Activated CD8-positive, alpha-beta T cell treated with anti-CD3 and anti-CD28 coated beads for 36 hours (primary cell): ENCODE measurements at regions not wholly inside any gene's neighbourhood (a gene's known extent, or its start where the extent isn't known, plus 50 kb on each side); places are given as distances from the start of the nearest gene placed in this dataset.

Experiments
- ATAC-seq: fragments of 200-7000 bp; cut with Tn5 transposase; one replicate; pipeline ENCODE4 v1.10.0; 2021; ENCODE audit warnings: mild to moderate bottlenecking, moderate library complexity
- CTCF ChIA-PET: fragments of 350-600 bp; sonication (Branson Sonifier 250); formaldehyde crosslinking; loops from one replicate; lab custom pipeline; 2021; ENCODE audit warnings: antibody characterized with exemption; lab: Charles Lee
- POLR2A ChIA-PET: fragments of 350-600 bp; sonication (Branson Sonifier 250); formaldehyde crosslinking; loops from one replicate; lab custom pipeline; 2021; ENCODE audit warnings: antibody characterized with exemption; lab: Charles Lee
- DNase-seq: peaks from one replicate; pipeline ENCODE4 v3.0.0-alpha.2; 2020
- H3K27ac Mint-ChIP-seq: one replicate; pipeline ENCODE4 v1.8.0; 2021; ENCODE audit warnings: mild to moderate bottlenecking, mixed read lengths
- H3K27me3 Mint-ChIP-seq: one replicate; pipeline ENCODE4 v1.8.0; 2021; ENCODE audit warnings: mixed read lengths
- H3K36me3 Mint-ChIP-seq: one replicate; pipeline ENCODE4 v1.8.0; 2021; ENCODE audit warnings: low read depth, mixed read lengths
- H3K4me1 Mint-ChIP-seq: one replicate; pipeline ENCODE4 v1.8.0; 2021; ENCODE audit warnings: low read depth, mixed read lengths
- H3K4me3 Mint-ChIP-seq: one replicate; pipeline ENCODE4 v1.8.0; 2021; ENCODE audit warnings: mild to moderate bottlenecking, moderate library complexity, mixed read lengths
- H3K9me3 Mint-ChIP-seq: one replicate; pipeline ENCODE4 v1.8.0; 2021; ENCODE audit warnings: mixed read lengths
- CTCF ChIP-seq: fragments of 200-600 bp; IDR thresholded peaks from one replicate; pipeline ENCODE4 v1.8.0; 2022; ENCODE audit warnings: antibody characterized with exemption, mild to moderate bottlenecking
- intact Hi-C: fragments of 100-400 bp; cut with micrococcal nuclease; formaldehyde crosslinking; loops from one replicate; pipeline ENCODE4 v1.10.0; 2022

DNA sequence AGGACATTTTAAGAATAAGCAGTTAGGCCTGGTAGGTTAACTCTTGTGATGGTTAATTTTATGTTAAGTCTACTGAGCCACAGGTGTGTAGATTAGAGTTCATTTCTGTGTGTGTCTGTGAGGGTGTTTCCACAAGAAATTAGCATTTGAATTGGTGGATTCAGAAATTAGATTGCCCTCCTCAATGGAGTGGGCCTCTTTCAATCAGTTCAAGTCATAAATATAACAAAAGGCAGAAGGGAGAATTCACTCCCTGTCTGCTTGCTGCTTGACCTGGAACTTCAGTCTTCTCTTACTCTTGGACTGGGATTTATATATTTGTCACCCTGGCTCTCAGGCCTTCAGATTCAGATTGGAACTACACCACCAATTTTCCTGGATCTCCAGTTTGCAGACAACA is 55.3 kb upstream of the POM121L12 start:
- ATAC-seq (no peak), DNase-seq (no peak)
- Mint-ChIP-seq H3K36me3 (no peaks in the 10 kb centered on the region), H3K9me3 (peaks cover 25% of the 10 kb centered on the region), H3K4me1 (no peaks in the 10 kb centered on the region), H3K4me3 (no peak overlapping the region), H3K27ac (no peak overlapping the region), H3K27me3 (no peaks in the 10 kb centered on the region)
- ChIA-PET CTCF (no interaction called here), POLR2A (no interaction called here)
- intact Hi-C loops: no loop called here
- no peak for TF ChIP-seq CTCF

- DNase-seq (no peak), ATAC-seq (no peak)
- H3K27me3 Mint-ChIP-seq: no peaks in the 10 kb centered on the region
- peaks cover 12% of the 10 kb centered on the region for H3K9me3 Mint-ChIP-seq
- no peaks in the 10 kb centered on the region for H3K36me3 Mint-ChIP-seq
- ChIA-PET POLR2A (no interaction called here), CTCF (no interaction called here)
- intact Hi-C loops: no loop called here
- H3K27ac Mint-ChIP-seq: no peak overlapping the region
- no peak for TF ChIP-seq CTCF
- H3K4me3 Mint-ChIP-seq: no peak overlapping the region
- H3K4me1 Mint-ChIP-seq: no peaks in the 10 kb centered on the region
These were observed 62.3 kb upstream of the POM121L12 start for GRCh38 chr7:52973126-52973525.

DNA sequence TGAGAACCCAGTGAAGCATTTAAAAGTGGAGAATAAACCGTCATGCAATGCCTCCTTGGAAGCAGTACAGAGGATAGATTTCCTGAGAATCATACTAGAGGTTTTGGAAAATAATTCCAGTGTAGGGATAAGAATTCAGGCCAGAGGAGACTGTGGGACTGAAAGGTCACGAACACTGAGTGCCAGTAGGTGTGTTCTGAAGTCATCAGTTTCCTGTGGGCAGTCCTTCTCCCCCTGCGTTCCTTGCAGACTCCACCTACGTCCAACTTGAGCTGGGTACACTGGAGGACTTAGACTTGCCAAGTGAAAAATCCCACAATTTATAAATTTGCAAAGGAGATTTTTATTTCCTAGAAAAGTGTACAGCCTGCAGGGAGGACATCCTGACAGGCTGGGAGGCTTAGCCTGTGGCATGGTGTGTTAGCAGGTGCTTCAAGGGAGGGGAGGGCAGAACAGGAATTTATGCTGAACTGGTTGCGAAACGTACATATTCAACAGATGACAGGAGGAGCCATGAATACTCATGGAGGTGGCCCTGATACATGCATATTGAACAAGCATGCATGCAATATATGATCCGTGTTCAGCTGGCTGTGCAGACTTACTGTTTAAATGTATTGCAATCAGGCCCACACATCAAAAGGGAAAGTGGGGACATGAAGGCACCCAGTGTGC is 72.9 kb upstream of the POM121L12 start:
- Mint-ChIP-seq H3K27ac (no peak overlapping the region), H3K9me3 (peaks cover 26% of the 10 kb centered on the region), H3K4me1 (no peaks in the 10 kb centered on the region), H3K36me3 (no peaks in the 10 kb centered on the region), H3K4me3 (no peak overlapping the region), H3K27me3 (no peaks in the 10 kb centered on the region)
- ChIA-PET POLR2A (no interaction called here), CTCF (no interaction called here)
- no peak for TF ChIP-seq CTCF
- intact Hi-C loops: no loop called here
- DNase-seq (no peak), ATAC-seq (no peak)

- POLR2A ChIA-PET: no interaction called here
- H3K4me3 Mint-ChIP-seq: no peak overlapping the region
- intact Hi-C loops: no loop called here
These were observed 74.3 kb upstream of the POM121L12 start for GRCh38 chr7:52961084-52961483.

More at GRCh38 chr7:52961084-52961483, 74.3 kb upstream of the POM121L12 start:
- no peaks in the 10 kb centered on the region for H3K27me3 Mint-ChIP-seq
- no peak overlapping the region for H3K27ac Mint-ChIP-seq
- ATAC-seq: no peak
- H3K36me3 Mint-ChIP-seq: no peaks in the 10 kb centered on the region
- no peaks in the 10 kb centered on the region for H3K4me1 Mint-ChIP-seq
- peaks cover 26% of the 10 kb centered on the region for H3K9me3 Mint-ChIP-seq
- no peak for TF ChIP-seq CTCF
- DNase-seq: no peak
- CTCF ChIA-PET: no interaction called here
